ENCODE measurements at regions not wholly inside any gene's neighbourhood (a gene's known extent, or its start where the extent isn't known, plus 50 kb on each side); places are given as distances from the start of the nearest gene placed in this dataset.

GRCh38 chr12:93008044-93008778, 79.1 kb upstream of the EEA1 start:
- TF ChIP-seq CTCF (conservative IDR thresholded peaks at IDR 0.05; ENCODE audit: low read depth, low read length), result no peak
- no peak for TF ChIP-seq EZH2 (IDR thresholded peaks at IDR 0.05; ENCODE audit: borderline replicate concordance, low read depth, low read length, poor library complexity, severe bottlenecking)
